Stimulated activated CD8-positive, alpha-beta memory T cell treated with anti-CD3 and anti-CD28 coated beads, Interleukin-4, amount 100 ng/mL, for 1 hour (primary cell): ENCODE measurements at regions not wholly inside any gene's neighbourhood (a gene's known extent, or its start where the extent isn't known, plus 50 kb on each side); places are given as distances from the start of the nearest gene placed in this dataset.

Experiments used
- DNase-seq, 2 donors: peaks; one replicate each; pipeline ENCODE4 v3.0.0-alpha.2; 2020; ENCODE audit warnings: low read depth in 2 of 2, low spot score in 1 of 2

GRCh38 chr22:26845021-26845743 is 187.8 kb downstream of the MIAT start:
- no peak for DNase-seq

GRCh38 chr22:26846076-26846475 is 188.7 kb downstream of the MIAT start:
- DNase-seq = no peak

GRCh38 chr22:26846645-26847044 is 189.3 kb downstream of the MIAT start:
- no peak for DNase-seq

GRCh38 chr22:26847046-26847445 is 189.7 kb downstream of the MIAT start:
- no peak for DNase-seq

- no peak for DNase-seq
Observed at GRCh38 chr22:26847816-26848215, 190.4 kb downstream of the MIAT start.

GRCh38 chr22:26848244-26848920 is 191.0 kb downstream of the MIAT start:
- no peak for DNase-seq

- no peak for DNase-seq
Observed at GRCh38 chr22:26849575-26849974, 192.2 kb downstream of the MIAT start.

GRCh38 chr22:26851125-26851524 is 193.7 kb downstream of the MIAT start:
- no peak for DNase-seq

GRCh38 chr22:26852176-26852575 is 194.8 kb downstream of the MIAT start:
- DNase-seq = no peak

- no peak for DNase-seq
Observed at GRCh38 chr22:26853071-26853470, 195.7 kb downstream of the MIAT start.

- DNase-seq = no peak
Observed at GRCh38 chr22:26853495-26853894, 196.1 kb downstream of the MIAT start.

- DNase-seq = no peak
Observed at GRCh38 chr22:26857169-26857568, 199.8 kb downstream of the MIAT start.

GRCh38 chr22:26860301-26860700 is 202.9 kb downstream of the MIAT start:
- no peak for DNase-seq

- no peak for DNase-seq
Observed at GRCh38 chr22:26865021-26865420, 207.6 kb downstream of the MIAT start.

- DNase-seq = no peak
Observed at GRCh38 chr22:26883393-26883792, 226.0 kb downstream of the MIAT start.

- no peak for DNase-seq
Observed at GRCh38 chr22:26884921-26885320, 227.5 kb downstream of the MIAT start.

- DNase-seq = no peak
Observed at GRCh38 chr22:26885441-26886261, 228.3 kb downstream of the MIAT start.

GRCh38 chr22:26887456-26887855 is 230.1 kb downstream of the MIAT start:
- DNase-seq = no peak

GRCh38 chr22:26887916-26888315 is 230.5 kb downstream of the MIAT start:
- DNase-seq = no peak

- no peak for DNase-seq
Observed at GRCh38 chr22:26888887-26889286, 231.5 kb downstream of the MIAT start.

GRCh38 chr22:26889802-26890201 is 232.4 kb downstream of the MIAT start:
- DNase-seq = no peak

GRCh38 chr22:26890870-26891269 is 233.5 kb downstream of the MIAT start:
- DNase-seq = no peak
